ENCODE measurements at regions not wholly inside any gene's neighbourhood (a gene's known extent, or its start where the extent isn't known, plus 50 kb on each side); places are given as distances from the start of the nearest gene placed in this dataset.

DNA sequence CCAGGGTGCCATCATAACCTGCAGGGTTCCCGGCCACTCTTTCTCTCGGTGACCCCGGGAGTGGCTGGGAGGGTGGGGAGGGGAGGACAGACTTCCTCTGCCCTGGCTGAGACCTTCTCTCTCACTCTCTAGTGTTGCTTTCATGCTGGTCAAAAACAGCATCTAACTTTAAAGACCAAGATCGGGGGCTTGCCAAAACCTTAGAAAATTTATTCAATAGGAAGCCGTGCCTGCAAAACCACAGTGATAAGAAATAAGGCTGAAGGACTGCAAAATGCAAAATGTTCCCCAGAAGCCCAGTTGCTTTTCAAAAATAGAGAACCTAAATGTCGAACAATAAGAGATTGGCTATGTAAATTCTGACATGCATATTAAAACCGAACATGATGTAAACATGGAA lies 344.0 kb downstream of the FOXL1 start:
- H3K27me3 ChIP-seq (ENCODE audit: control insufficient read depth in 5 of 5, insufficient read depth in 4 of 5, low read length in 5 of 5), result peaks cover 9 to 39% (median 30%) of the 10 kb centered on the region in 5 donors
- H3K4me3 ChIP-seq (ENCODE audit: low read depth in 1 of 5, low read length in 5 of 5), result no peak overlapping the region
- no peaks in the 10 kb centered on the region for H3K36me3 ChIP-seq (ENCODE audit: control insufficient read depth in 5 of 5, insufficient read depth in 5 of 5, low read length in 5 of 5)
- peaks cover 9 to 29% (median 14%) of the 10 kb centered on the region in 5 donors for H3K9me3 ChIP-seq (ENCODE audit: control insufficient read depth in 5 of 5, low read length in 5 of 5)
- no peak overlapping the region for H3K9ac ChIP-seq (ENCODE audit: low read length in 5 of 5)
- H3K27ac ChIP-seq (ENCODE audit: low read depth, low read length), result no peak overlapping the region
- no peaks in the 10 kb centered on the region for H3K4me1 ChIP-seq (ENCODE audit: control insufficient read depth in 5 of 5, insufficient read depth in 5 of 5, low read length in 5 of 5)

DNA sequence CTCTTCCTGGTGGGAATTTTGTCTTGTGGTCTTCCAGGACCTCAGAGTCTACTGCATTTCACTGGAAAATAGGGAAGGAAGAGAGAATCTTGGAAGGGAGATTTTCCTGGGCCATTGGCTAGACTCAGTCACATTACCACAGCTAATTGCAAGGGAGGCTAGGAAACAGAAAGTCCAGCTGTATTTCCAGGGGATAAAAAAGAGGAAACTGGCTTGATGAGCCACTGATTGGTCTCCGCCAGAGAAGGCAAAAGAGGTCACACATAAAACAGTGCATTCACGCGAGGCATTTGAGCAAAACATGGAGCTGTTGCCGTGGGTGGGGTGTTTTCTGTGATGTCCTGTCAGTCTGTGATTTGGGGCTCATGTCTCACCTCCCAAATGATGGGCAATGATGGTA lies 345.3 kb downstream of the FOXL1 start:
- Histone ChIP-seq H3K36me3 (ENCODE audit: control insufficient read depth in 5 of 5, insufficient read depth in 5 of 5, low read length in 5 of 5) (no peaks in the 10 kb centered on the region), H3K27me3 (ENCODE audit: control insufficient read depth in 5 of 5, insufficient read depth in 4 of 5, low read length in 5 of 5) (peaks cover 15 to 52% (median 42%) of the 10 kb centered on the region in 5 donors)

DNA sequence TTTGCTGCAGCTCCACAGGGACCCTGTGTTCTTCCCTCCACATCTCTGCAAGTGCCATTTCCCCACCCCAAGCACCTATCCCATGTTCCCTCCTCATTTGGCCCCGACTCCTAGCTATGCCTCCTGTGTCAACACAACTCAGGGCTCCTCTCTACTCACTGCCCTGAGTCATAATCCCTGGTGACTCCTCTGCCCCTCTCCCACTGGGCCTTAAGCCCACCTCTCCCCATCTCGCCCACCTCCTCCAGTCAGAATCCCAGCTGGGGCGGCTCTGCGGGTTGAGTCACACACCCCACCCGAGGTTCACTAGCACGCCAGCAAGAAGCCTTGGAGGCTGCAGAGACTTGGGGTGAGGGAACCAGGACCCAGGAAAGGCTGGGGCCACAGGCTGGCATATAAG lies 346.2 kb downstream of the FOXL1 start:
- Histone ChIP-seq H3K4me1 (ENCODE audit: control insufficient read depth in 5 of 5, insufficient read depth in 5 of 5, low read length in 5 of 5) (peaks cover 0 to 12% (median 1%) of the 10 kb centered on the region in 5 donors), H3K27me3 (ENCODE audit: control insufficient read depth in 5 of 5, insufficient read depth in 4 of 5, low read length in 5 of 5) (peaks cover 15 to 61% (median 49%) of the 10 kb centered on the region in 5 donors), H3K27ac (ENCODE audit: low read depth, low read length) (no peak overlapping the region), H3K9me3 (ENCODE audit: control insufficient read depth in 5 of 5, low read length in 5 of 5) (peaks cover 9 to 29% (median 14%) of the 10 kb centered on the region in 5 donors), H3K4me3 (ENCODE audit: low read depth in 1 of 5, low read length in 5 of 5) (no peak overlapping the region), H3K9ac (ENCODE audit: low read length in 5 of 5) (no peak overlapping the region), H3K36me3 (ENCODE audit: control insufficient read depth in 5 of 5, insufficient read depth in 5 of 5, low read length in 5 of 5) (no peaks in the 10 kb centered on the region)

More for the DNA sequence above, 345.3 kb downstream of the FOXL1 start:
- H3K4me1 ChIP-seq (ENCODE audit: control insufficient read depth in 5 of 5, insufficient read depth in 5 of 5, low read length in 5 of 5), result peaks cover 0 to 3% (median 0%) of the 10 kb centered on the region in 5 donors
- no peak overlapping the region for H3K9ac ChIP-seq (ENCODE audit: low read length in 5 of 5)
- H3K4me3 ChIP-seq (ENCODE audit: low read depth in 1 of 5, low read length in 5 of 5), result no peak overlapping the region
- H3K27ac ChIP-seq (ENCODE audit: low read depth, low read length), result no peak overlapping the region
- peaks cover 9 to 29% (median 14%) of the 10 kb centered on the region in 5 donors for H3K9me3 ChIP-seq (ENCODE audit: control insufficient read depth in 5 of 5, low read length in 5 of 5)

GRCh38 chr16:86925067-86925791 lies 346.9 kb downstream of the FOXL1 start:
- Histone ChIP-seq H3K4me1 (ENCODE audit: control insufficient read depth in 5 of 5, insufficient read depth in 5 of 5, low read length in 5 of 5) (peaks cover 0 to 19% (median 3%) of the 10 kb centered on the region in 5 donors), H3K27me3 (ENCODE audit: control insufficient read depth in 5 of 5, insufficient read depth in 4 of 5, low read length in 5 of 5) (peaks cover 19 to 61% (median 53%) of the 10 kb centered on the region in 5 donors), H3K4me3 (ENCODE audit: low read depth in 1 of 5, low read length in 5 of 5) (no peak overlapping the region)

GRCh38 chr16:86926181-86927094 lies 348.1 kb downstream of the FOXL1 start:
- no peak overlapping the region for H3K4me3 ChIP-seq (ENCODE audit: low read depth in 1 of 5, low read length in 5 of 5)
- peaks cover 0 to 28% (median 3%) of the 10 kb centered on the region in 5 donors for H3K4me1 ChIP-seq (ENCODE audit: control insufficient read depth in 5 of 5, insufficient read depth in 5 of 5, low read length in 5 of 5)
- no peaks in the 10 kb centered on the region for H3K36me3 ChIP-seq (ENCODE audit: control insufficient read depth in 5 of 5, insufficient read depth in 5 of 5, low read length in 5 of 5)
- peaks cover 3 to 17% (median 3%) of the 10 kb centered on the region in 5 donors for H3K9me3 ChIP-seq (ENCODE audit: control insufficient read depth in 5 of 5, low read length in 5 of 5)
- peaks cover 20 to 68% (median 55%) of the 10 kb centered on the region in 5 donors for H3K27me3 ChIP-seq (ENCODE audit: control insufficient read depth in 5 of 5, insufficient read depth in 4 of 5, low read length in 5 of 5)
- H3K9ac ChIP-seq (ENCODE audit: low read length in 5 of 5), result no peak overlapping the region
- H3K27ac ChIP-seq (ENCODE audit: low read depth, low read length), result no peak overlapping the region

More at GRCh38 chr16:86925067-86925791, 346.9 kb downstream of the FOXL1 start:
- Histone ChIP-seq H3K9me3 (ENCODE audit: control insufficient read depth in 5 of 5, low read length in 5 of 5) (peaks cover 9 to 29% (median 11%) of the 10 kb centered on the region in 5 donors), H3K36me3 (ENCODE audit: control insufficient read depth in 5 of 5, insufficient read depth in 5 of 5, low read length in 5 of 5) (no peaks in the 10 kb centered on the region), H3K27ac (ENCODE audit: low read depth, low read length) (no peak overlapping the region), H3K9ac (ENCODE audit: low read length in 5 of 5) (no peak overlapping the region)

- H3K27me3 ChIP-seq (ENCODE audit: control insufficient read depth in 5 of 5, insufficient read depth in 4 of 5, low read length in 5 of 5), result peaks cover 20 to 81% (median 67%) of the 10 kb centered on the region in 5 donors
- no peak overlapping the region for H3K27ac ChIP-seq (ENCODE audit: low read depth, low read length)
- H3K4me3 ChIP-seq (ENCODE audit: low read depth in 1 of 5, low read length in 5 of 5), result no peak overlapping the region
- H3K4me1 ChIP-seq (ENCODE audit: control insufficient read depth in 5 of 5, insufficient read depth in 5 of 5, low read length in 5 of 5), result peaks cover 0 to 36% (median 7%) of the 10 kb centered on the region in 5 donors
- H3K9me3 ChIP-seq (ENCODE audit: control insufficient read depth in 5 of 5, low read length in 5 of 5), result peaks cover 0 to 5% (median 0%) of the 10 kb centered on the region in 5 donors
- no peaks in the 10 kb centered on the region for H3K36me3 ChIP-seq (ENCODE audit: control insufficient read depth in 5 of 5, insufficient read depth in 5 of 5, low read length in 5 of 5)
- H3K9ac ChIP-seq (ENCODE audit: low read length in 5 of 5), result no peak overlapping the region
Measured at GRCh38 chr16:86927699-86928098, 349.4 kb downstream of the FOXL1 start.

- H3K27ac ChIP-seq (ENCODE audit: low read depth, low read length), result no peak overlapping the region
- no peak overlapping the region for H3K9ac ChIP-seq (ENCODE audit: low read length in 5 of 5)
- H3K4me1 ChIP-seq (ENCODE audit: control insufficient read depth in 5 of 5, insufficient read depth in 5 of 5, low read length in 5 of 5), result peaks cover 0 to 36% (median 7%) of the 10 kb centered on the region in 5 donors
- H3K4me3 ChIP-seq (ENCODE audit: low read depth in 1 of 5, low read length in 5 of 5), result no peak overlapping the region
- no peaks in the 10 kb centered on the region for H3K36me3 ChIP-seq (ENCODE audit: control insufficient read depth in 5 of 5, insufficient read depth in 5 of 5, low read length in 5 of 5)
- H3K9me3 ChIP-seq (ENCODE audit: control insufficient read depth in 5 of 5, low read length in 5 of 5), result no peaks in the 10 kb centered on the region
- peaks cover 20 to 85% (median 73%) of the 10 kb centered on the region in 5 donors for H3K27me3 ChIP-seq (ENCODE audit: control insufficient read depth in 5 of 5, insufficient read depth in 4 of 5, low read length in 5 of 5)
Measured at GRCh38 chr16:86928523-86929011, 350.2 kb downstream of the FOXL1 start.

DNA sequence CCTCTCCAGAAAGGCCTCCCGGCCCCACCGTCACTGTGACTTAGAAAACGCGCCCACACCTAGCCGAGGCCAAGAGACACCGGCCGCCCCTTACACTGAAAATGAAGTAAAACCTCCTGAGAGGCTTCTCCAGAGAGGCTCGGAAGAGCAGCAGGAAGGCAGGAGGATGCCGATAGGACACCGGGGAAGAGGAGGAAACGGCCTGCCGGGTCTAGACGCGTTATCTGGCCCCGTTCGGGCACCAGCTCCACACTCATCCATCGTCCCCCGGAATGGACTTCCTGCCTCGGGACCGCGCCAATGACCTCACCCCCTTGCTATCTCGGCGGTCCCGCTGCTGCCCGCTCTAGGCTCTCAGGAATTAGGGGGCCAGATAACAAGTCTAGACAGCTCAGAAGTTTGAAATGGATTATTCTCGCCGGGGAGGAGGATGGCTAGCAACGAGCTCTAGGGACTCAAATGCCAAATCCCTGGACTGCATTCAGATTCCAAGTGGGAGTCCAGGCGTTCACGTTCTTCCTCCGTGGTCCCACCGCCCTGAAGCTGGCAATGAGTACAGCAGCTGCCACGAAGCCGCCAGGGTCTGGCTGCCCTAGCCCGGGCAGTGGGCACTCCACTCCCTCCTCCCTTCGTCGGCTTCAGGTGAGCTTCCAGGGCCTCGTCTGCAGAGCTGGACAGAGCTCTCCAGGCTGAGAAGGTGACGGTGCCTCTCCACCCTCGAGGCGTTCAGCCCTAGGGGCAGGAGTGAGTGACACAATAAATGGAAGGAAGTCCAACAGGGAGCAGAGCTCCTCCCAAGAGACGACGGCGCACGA lies 350.9 kb downstream of the FOXL1 start:
- Histone ChIP-seq H3K4me1 (ENCODE audit: control insufficient read depth in 5 of 5, insufficient read depth in 5 of 5, low read length in 5 of 5) (peaks cover 0 to 36% (median 7%) of the 10 kb centered on the region in 5 donors), H3K9ac (ENCODE audit: low read length in 5 of 5) (no peak overlapping the region), H3K4me3 (ENCODE audit: low read depth in 1 of 5, low read length in 5 of 5) (peak overlapping the region in 1 of 5 donors; percentile 0), H3K27ac (ENCODE audit: low read depth, low read length) (no peak overlapping the region), H3K27me3 (ENCODE audit: control insufficient read depth in 5 of 5, insufficient read depth in 4 of 5, low read length in 5 of 5) (peaks cover 20 to 81% (median 71%) of the 10 kb centered on the region in 5 donors), H3K36me3 (ENCODE audit: control insufficient read depth in 5 of 5, insufficient read depth in 5 of 5, low read length in 5 of 5) (no peaks in the 10 kb centered on the region), H3K9me3 (ENCODE audit: control insufficient read depth in 5 of 5, low read length in 5 of 5) (no peaks in the 10 kb centered on the region)

- H3K36me3 ChIP-seq (ENCODE audit: control insufficient read depth in 5 of 5, insufficient read depth in 5 of 5, low read length in 5 of 5), result no peaks in the 10 kb centered on the region
- peaks cover 0 to 39% (median 7%) of the 10 kb centered on the region in 5 donors for H3K4me1 ChIP-seq (ENCODE audit: control insufficient read depth in 5 of 5, insufficient read depth in 5 of 5, low read length in 5 of 5)
- H3K9ac ChIP-seq (ENCODE audit: low read length in 5 of 5), result no peak overlapping the region
- H3K9me3 ChIP-seq (ENCODE audit: control insufficient read depth in 5 of 5, low read length in 5 of 5), result no peaks in the 10 kb centered on the region
- no peak overlapping the region for H3K27ac ChIP-seq (ENCODE audit: low read depth, low read length)
- H3K4me3 ChIP-seq (ENCODE audit: low read depth in 1 of 5, low read length in 5 of 5), result no peak overlapping the region
- peaks cover 20 to 82% (median 68%) of the 10 kb centered on the region in 5 donors for H3K27me3 ChIP-seq (ENCODE audit: control insufficient read depth in 5 of 5, insufficient read depth in 4 of 5, low read length in 5 of 5)
Measured at GRCh38 chr16:86930001-86930400, 351.7 kb downstream of the FOXL1 start.
